Coronary artery (tissue), 2 donors: ENCODE measurements at regions not wholly inside any gene's neighbourhood (a gene's known extent, or its start where the extent isn't known, plus 50 kb on each side); places are given as distances from the start of the nearest gene placed in this dataset.
"Not testable (repeated sequence)": the region's sequence is repeated elsewhere in the genome, so short reads cannot be mapped to it uniquely, and the experiment has no call there.

Source experiments
- DNase-seq: peaks from one replicate; pipeline ENCODE4 v3.0.0-alpha.2; 2017; ENCODE audit warnings: low spot score
- H3K27ac ChIP-seq, 2 donors: fragments of 200-600 bp; sonication (generic); one replicate each; pipeline ENCODE4 v1.5.1; 2016 to 2019
- H3K4me3 ChIP-seq: fragments of 200-600 bp; sonication (generic); 2 replicates; pipeline ENCODE4 v1.5.1; 2016; ENCODE audit warnings: mild to moderate bottlenecking, moderate library complexity
- TF ChIP-seq, protein P1 (sequence below): fragments of 200-600 bp; sonication (generic); IDR thresholded peaks from one replicate; pipeline ENCODE4 v1.5.1; 2019; ENCODE audit warnings: antibody characterized with exemption

DNA sequence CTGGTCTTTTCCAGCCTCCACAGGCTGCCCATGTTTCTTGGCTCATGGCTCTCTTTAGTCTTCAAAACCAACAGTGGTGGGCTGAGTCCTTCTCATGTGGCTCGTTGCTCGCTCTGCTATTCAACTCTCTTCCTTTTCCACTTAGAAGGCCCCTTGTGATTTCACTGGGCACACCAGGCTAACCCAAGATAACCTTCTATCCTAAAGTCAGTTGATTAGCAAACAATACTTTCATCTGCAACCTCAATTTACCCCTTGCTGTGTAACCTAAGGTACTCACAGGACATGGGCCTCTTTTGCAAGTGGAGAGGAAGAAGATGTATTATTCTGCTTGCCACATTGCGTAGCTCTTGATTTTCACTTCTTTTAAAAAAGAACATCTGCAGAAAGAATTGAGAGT, 79.6 kb downstream of the UTRN start:
- Histone ChIP-seq H3K4me3 (no peak overlapping the region), H3K27ac (peak overlapping the region in 1 of 2 donors; percentile 26)
- TF ChIP-seq, protein P1, sequence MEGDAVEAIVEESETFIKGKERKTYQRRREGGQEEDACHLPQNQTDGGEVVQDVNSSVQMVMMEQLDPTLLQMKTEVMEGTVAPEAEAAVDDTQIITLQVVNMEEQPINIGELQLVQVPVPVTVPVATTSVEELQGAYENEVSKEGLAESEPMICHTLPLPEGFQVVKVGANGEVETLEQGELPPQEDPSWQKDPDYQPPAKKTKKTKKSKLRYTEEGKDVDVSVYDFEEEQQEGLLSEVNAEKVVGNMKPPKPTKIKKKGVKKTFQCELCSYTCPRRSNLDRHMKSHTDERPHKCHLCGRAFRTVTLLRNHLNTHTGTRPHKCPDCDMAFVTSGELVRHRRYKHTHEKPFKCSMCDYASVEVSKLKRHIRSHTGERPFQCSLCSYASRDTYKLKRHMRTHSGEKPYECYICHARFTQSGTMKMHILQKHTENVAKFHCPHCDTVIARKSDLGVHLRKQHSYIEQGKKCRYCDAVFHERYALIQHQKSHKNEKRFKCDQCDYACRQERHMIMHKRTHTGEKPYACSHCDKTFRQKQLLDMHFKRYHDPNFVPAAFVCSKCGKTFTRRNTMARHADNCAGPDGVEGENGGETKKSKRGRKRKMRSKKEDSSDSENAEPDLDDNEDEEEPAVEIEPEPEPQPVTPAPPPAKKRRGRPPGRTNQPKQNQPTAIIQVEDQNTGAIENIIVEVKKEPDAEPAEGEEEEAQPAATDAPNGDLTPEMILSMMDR = no peak
- DNase-seq = no peak

GRCh38 chr6:144365271-144365670, 80.1 kb downstream of the UTRN start:
- no peak for DNase-seq
- Histone ChIP-seq H3K4me3 (no peak overlapping the region), H3K27ac (no peak overlapping the region)
- TF ChIP-seq, protein P1 = no peak

GRCh38 chr6:144369696-144370095, 84.6 kb downstream of the UTRN start:
- DNase-seq, H3K27ac ChIP-seq, H3K4me3 ChIP-seq: not testable (repeated sequence)

- DNase-seq = no peak
- H3K27ac ChIP-seq = no peak overlapping the region
- TF ChIP-seq, protein P1 = no peak
- no peak overlapping the region for H3K4me3 ChIP-seq
These were observed 87.0 kb downstream of the UTRN start for GRCh38 chr6:144372116-144372515.

- DNase-seq = no peak
- Histone ChIP-seq H3K27ac (no peak overlapping the region), H3K4me3 (no peak overlapping the region)
- TF ChIP-seq, protein P1 = no peak
These were observed 87.8 kb downstream of the UTRN start for GRCh38 chr6:144372611-144373594.

GRCh38 chr6:144374525-144374924, 89.4 kb downstream of the UTRN start:
- not testable (repeated sequence) for H3K27ac ChIP-seq, H3K4me3 ChIP-seq, DNase-seq

DNA sequence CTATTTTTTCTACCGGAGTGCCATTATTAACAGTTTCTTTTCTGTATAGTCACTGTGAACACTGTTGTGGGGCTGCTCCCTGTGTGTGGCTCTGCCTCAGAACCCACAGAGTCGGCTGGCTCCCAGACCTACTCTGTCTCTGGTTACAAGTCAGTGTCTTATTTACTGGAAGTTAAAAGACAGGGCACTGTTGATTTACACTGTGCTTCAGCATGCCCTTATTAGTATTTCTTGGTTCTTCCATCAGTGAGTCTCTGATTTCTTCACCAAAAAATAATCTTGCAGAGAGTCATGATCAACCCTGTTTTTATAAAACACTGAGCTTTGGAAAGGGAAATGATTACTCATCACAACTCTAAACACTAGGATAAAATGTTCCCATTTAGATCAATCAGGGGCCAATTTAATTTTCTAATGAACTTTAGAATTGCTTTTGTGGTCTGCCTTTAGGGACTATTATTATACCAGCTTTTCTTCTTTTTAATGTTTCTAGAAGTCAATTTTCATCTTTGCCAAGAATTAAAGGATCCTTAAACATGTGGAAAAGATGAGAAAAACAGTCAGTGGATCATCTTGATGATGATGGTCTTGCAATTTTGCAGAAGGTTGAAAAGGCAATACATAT, 92.6 kb downstream of the UTRN start:
- DNase-seq = no peak
- TF ChIP-seq, protein P1 = no peak
- H3K27ac ChIP-seq = peak overlapping the region in 1 of 2 donors; percentile 37
- no peak overlapping the region for H3K4me3 ChIP-seq

- Histone ChIP-seq H3K4me3 (no peak overlapping the region), H3K27ac (peak overlapping the region in 1 of 2 donors; percentile 26)
- TF ChIP-seq, protein P1 = no peak
- DNase-seq = no peak
These were observed 93.3 kb downstream of the UTRN start for GRCh38 chr6:144378437-144378836.
